ENCODE measurements at regions not wholly inside any gene's neighbourhood (a gene's known extent, or its start where the extent isn't known, plus 50 kb on each side); places are given as distances from the start of the nearest gene placed in this dataset.

- TF ChIP-seq CTCF (IDR thresholded peaks at IDR 0.05): no peak
- no peak for TF ChIP-seq EP300 (IDR thresholded peaks at IDR 0.05)
- no peak for TF ChIP-seq POLR2A (IDR thresholded peaks at IDR 0.05)
- Histone ChIP-seq H3K4me3 (no peak overlapping the region), H3K27me3 (no peaks in the 10 kb centered on the region), H3K4me1 (ENCODE audit: insufficient read depth) (no peaks in the 10 kb centered on the region), H3K27ac (no peak overlapping the region), H3K36me3 (no peaks in the 10 kb centered on the region), H3K9me3 (no peaks in the 10 kb centered on the region)
- intact Hi-C loops (cut with DNase I): no loop called here
- 46 to 50% (median 49%) methylated on average over 4 of the region's 4 CpGs for WGBS, 3 donors
- DNase-seq: no peak
Measured at GRCh38 chr17:15882777-15883176, 62.2 kb upstream of the ADORA2B start.

- intact Hi-C loops (cut with DNase I): no loop called here
- Histone ChIP-seq H3K4me3 (no peak overlapping the region), H3K27ac (no peak overlapping the region), H3K36me3 (no peaks in the 10 kb centered on the region), H3K9me3 (no peaks in the 10 kb centered on the region), H3K27me3 (no peaks in the 10 kb centered on the region), H3K4me1 (ENCODE audit: insufficient read depth) (no peaks in the 10 kb centered on the region)
- TF ChIP-seq CTCF (IDR thresholded peaks at IDR 0.05): no peak
- TF ChIP-seq POLR2A (IDR thresholded peaks at IDR 0.05): no peak
- DNase-seq: no peak
- WGBS, 3 donors: 91 to 93% (median 92%) methylated on average over 8 of the region's 8 CpGs
Measured at GRCh38 chr17:15883617-15884111, 61.3 kb upstream of the ADORA2B start.

GRCh38 chr17:15884731-15885130 lies 60.2 kb upstream of the ADORA2B start:
- DNase-seq: no peak
- H3K9me3 ChIP-seq: no peaks in the 10 kb centered on the region
- no peaks in the 10 kb centered on the region for H3K4me1 ChIP-seq (ENCODE audit: insufficient read depth)
- 85 to 91% (median 87%) methylated on average over 4 of the region's 4 CpGs for WGBS, 3 donors
- H3K27ac ChIP-seq: no peak overlapping the region
- no peaks in the 10 kb centered on the region for H3K36me3 ChIP-seq
- TF ChIP-seq CTCF (IDR thresholded peaks at IDR 0.05) (no peak), EP300 (IDR thresholded peaks at IDR 0.05) (no peak), POLR2A (IDR thresholded peaks at IDR 0.05) (no peak)
- intact Hi-C loops (cut with DNase I): no loop called here
- H3K4me3 ChIP-seq: no peak overlapping the region
- H3K27me3 ChIP-seq: no peaks in the 10 kb centered on the region

GRCh38 chr17:15885770-15886169 lies 59.2 kb upstream of the ADORA2B start:
- no peak overlapping the region for H3K4me3 ChIP-seq
- no peak for DNase-seq
- no peaks in the 10 kb centered on the region for H3K9me3 ChIP-seq
- TF ChIP-seq POLR2A (IDR thresholded peaks at IDR 0.05): no peak
- H3K27ac ChIP-seq: no peak overlapping the region
- H3K27me3 ChIP-seq: no peaks in the 10 kb centered on the region
- intact Hi-C loops (cut with DNase I): no loop called here
- 91 to 98% (median 96%) methylated on average over 2 of the region's 2 CpGs for WGBS, 3 donors
- H3K4me1 ChIP-seq (ENCODE audit: insufficient read depth): no peaks in the 10 kb centered on the region
- no peaks in the 10 kb centered on the region for H3K36me3 ChIP-seq

- no peaks in the 10 kb centered on the region for H3K36me3 ChIP-seq
- intact Hi-C loops (cut with DNase I): no loop called here
- H3K9me3 ChIP-seq: no peaks in the 10 kb centered on the region
- no peak overlapping the region for H3K4me3 ChIP-seq
- 78 to 87% (median 80%) methylated on average over 8 of the region's 8 CpGs for WGBS, 3 donors
- no peaks in the 10 kb centered on the region for H3K27me3 ChIP-seq
- TF ChIP-seq POLR2A (IDR thresholded peaks at IDR 0.05) (no peak), EP300 (IDR thresholded peaks at IDR 0.05) (no peak), CTCF (IDR thresholded peaks at IDR 0.05) (no peak)
- DNase-seq: no peak
- H3K4me1 ChIP-seq (ENCODE audit: insufficient read depth): no peaks in the 10 kb centered on the region
- H3K27ac ChIP-seq: no peak overlapping the region
Measured at GRCh38 chr17:15886221-15886620, 58.7 kb upstream of the ADORA2B start.

Data from ovary (tissue), 7 donors.